NOMO-1 (cell line): ENCODE measurements at regions not wholly inside any gene's neighbourhood (a gene's known extent, or its start where the extent isn't known, plus 50 kb on each side); places are given as distances from the start of the nearest gene placed in this dataset.

Experiments
- DNase-seq, 2 experiments: peaks; one replicate each; lab custom pipeline; 2025; ENCODE audit not compliant: unreplicated experiment in 2 of 2; lab: John Stamatoyannopoulos, UW

GRCh38 chr3:182385356-182385755, 407.9 kb upstream of the ATP11B start:
- DNase-seq: no peak

GRCh38 chr3:182388506-182388905, 404.8 kb upstream of the ATP11B start:
- DNase-seq: no peak

- DNase-seq: no peak
These were observed 404.1 kb upstream of the ATP11B start for GRCh38 chr3:182389071-182389815.

- no peak for DNase-seq
These were observed 402.9 kb upstream of the ATP11B start for GRCh38 chr3:182390421-182390820.

GRCh38 chr3:182392182-182392937, 400.9 kb upstream of the ATP11B start:
- DNase-seq: no peak

- DNase-seq: no peak
These were observed 400.2 kb upstream of the ATP11B start for GRCh38 chr3:182393151-182393550.

GRCh38 chr3:182393830-182394367, 399.4 kb upstream of the ATP11B start:
- DNase-seq: no peak

GRCh38 chr3:182397164-182397563, 396.1 kb upstream of the ATP11B start:
- no peak for DNase-seq

GRCh38 chr3:182399978-182400737, 393.1 kb upstream of the ATP11B start:
- DNase-seq: no peak

- no peak for DNase-seq
These were observed 392.5 kb upstream of the ATP11B start for GRCh38 chr3:182400838-182401237.

GRCh38 chr3:182404031-182404430, 389.3 kb upstream of the ATP11B start:
- no peak for DNase-seq

- no peak for DNase-seq
These were observed 387.5 kb upstream of the ATP11B start for GRCh38 chr3:182405759-182406158.

GRCh38 chr3:182406786-182407185, 386.5 kb upstream of the ATP11B start:
- DNase-seq: no peak

- DNase-seq: no peak
These were observed 383.3 kb upstream of the ATP11B start for GRCh38 chr3:182410051-182410450.

- DNase-seq: no peak
These were observed 381.2 kb upstream of the ATP11B start for GRCh38 chr3:182412066-182412465.

- DNase-seq: no peak
These were observed 380.2 kb upstream of the ATP11B start for GRCh38 chr3:182413061-182413460.

GRCh38 chr3:182413682-182414081, 379.6 kb upstream of the ATP11B start:
- no peak for DNase-seq

- no peak for DNase-seq
These were observed 378.7 kb upstream of the ATP11B start for GRCh38 chr3:182414586-182414985.

GRCh38 chr3:182420741-182421140, 372.6 kb upstream of the ATP11B start:
- DNase-seq: no peak

- DNase-seq: no peak
These were observed 369.3 kb upstream of the ATP11B start for GRCh38 chr3:182424006-182424405.
